ENCODE measurements at regions not wholly inside any gene's neighbourhood (a gene's known extent, or its start where the extent isn't known, plus 50 kb on each side); places are given as distances from the start of the nearest gene placed in this dataset.

DNA sequence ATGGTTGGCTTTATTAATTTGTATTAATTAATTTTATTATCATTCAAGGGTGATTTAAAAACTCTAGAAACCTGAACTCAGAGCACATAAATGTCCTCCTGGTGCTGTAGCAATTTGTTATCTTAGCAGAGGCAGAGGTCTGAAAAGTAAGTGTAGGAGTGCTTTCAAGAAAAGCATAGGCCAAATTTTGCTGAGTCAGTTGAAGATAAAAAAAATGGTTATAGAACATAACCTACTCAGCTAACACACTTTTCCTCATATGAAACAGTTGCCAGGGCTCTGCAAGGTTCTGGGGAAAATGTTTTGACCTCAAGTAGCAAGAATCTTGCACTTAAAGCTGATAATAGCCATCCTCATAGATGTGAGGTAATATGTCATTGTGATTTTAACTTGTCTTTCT, 53.5 kb upstream of the CHODL start:
- FAIRE-seq (no peak), DNase-seq (ENCODE audit: insufficient read length, low spot score) (no peak)

DNA sequence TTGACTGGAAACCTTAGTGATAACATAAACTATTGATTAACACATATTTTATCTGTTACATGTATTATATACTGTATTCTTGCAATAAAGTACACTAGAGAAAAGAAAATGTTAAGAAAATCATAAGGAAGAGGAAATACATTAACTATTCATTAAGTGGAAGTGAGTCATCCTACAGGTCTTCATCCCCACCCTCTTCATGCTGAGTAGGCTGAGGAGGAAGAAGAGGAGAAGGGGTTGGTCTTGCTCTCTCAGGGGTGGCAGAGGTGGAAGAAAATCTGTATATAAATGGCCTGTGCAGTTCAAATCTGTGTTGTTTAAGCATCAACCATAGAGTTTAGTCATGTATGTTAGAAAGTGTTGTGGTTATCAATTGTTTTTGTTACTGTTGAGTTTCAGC, 66.1 kb upstream of the CHODL start:
- DNase-seq (ENCODE audit: insufficient read length, low spot score) (no peak), FAIRE-seq (no peak)

DNA sequence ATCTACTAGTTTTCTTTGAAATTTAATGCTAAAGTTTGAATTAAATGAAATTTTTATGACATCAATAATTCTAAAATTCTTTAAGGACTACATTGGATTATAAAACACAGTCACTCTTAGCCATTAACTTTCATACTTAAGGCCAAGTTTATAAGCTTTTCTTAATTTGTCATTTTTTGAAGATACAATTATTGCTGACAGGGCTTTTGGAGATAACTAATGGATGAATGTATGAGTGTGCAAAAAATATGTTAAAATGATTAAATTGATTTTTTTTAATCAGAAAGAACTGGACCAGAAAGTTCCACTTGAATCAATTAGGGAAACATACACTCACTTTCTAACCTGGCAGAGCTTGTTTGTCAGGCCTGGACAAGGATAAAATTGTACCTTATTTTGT, 70.3 kb upstream of the CHODL start:
- FAIRE-seq = no peak

DNA sequence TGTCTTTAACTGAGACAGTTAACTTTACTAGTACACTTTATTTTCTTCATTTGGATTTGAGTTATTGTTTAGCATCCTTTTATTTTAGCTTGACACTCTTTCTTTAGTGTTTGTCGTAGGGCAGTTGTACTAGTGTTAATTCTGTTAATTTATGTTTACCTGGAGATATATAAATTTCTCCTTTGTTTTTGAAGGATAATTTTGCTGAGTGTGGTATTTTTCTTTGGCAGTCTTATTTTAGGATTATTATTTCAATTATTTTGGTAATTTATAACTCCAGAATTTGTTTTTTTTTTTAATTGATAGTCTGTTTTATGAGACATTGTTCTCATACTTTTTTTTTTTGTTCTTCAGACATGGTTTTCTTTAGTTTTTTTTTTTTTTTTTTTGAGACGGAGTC, 73.8 kb upstream of the CHODL start:
- DNase-seq (ENCODE audit: insufficient read length, low spot score) = no peak
- no peak for FAIRE-seq

More for the DNA sequence above, 70.3 kb upstream of the CHODL start:
- DNase-seq (ENCODE audit: insufficient read length, low spot score) = no peak

DNA sequence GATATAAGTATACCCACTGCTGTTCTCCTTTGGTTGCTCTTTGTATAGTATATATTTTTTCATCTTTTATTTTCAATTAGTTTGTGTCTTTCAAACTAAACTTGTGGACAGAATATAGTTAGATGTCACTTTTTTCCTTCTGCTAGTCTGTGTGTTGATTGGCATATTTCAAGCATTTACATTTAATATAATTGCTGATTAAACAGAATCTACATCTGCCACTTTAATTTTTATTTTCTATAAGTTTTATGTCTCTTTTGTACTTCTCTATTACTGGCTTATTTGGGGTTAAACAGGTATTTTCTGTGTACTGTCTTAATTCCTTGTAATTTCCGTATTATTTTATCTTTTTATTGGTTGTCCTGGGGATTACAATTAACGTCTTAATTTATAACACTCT, 74.4 kb upstream of the CHODL start:
- no peak for DNase-seq (ENCODE audit: insufficient read length, low spot score)
- FAIRE-seq = no peak

DNA sequence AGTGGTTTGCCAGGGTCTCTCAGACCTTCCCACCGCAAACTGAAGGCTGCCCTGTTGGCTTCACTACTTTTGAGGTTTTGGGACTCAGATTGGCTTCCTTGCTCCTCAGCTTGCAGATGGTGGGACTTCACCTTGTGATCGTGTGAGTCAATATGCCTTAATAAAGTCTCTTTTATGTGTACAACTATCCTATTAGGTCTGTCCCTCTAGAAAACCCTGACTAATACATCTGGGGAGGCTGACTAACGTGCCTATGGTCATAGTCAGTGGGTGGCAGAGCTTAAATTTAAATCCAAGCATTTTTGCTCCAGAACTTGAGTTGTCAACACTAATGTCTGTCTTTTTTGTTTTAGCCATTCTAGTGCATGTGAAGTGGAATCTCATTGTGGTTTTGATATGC, 76.5 kb upstream of the CHODL start:
- no peak for DNase-seq (ENCODE audit: insufficient read length, low spot score)
- no peak for FAIRE-seq

DNA sequence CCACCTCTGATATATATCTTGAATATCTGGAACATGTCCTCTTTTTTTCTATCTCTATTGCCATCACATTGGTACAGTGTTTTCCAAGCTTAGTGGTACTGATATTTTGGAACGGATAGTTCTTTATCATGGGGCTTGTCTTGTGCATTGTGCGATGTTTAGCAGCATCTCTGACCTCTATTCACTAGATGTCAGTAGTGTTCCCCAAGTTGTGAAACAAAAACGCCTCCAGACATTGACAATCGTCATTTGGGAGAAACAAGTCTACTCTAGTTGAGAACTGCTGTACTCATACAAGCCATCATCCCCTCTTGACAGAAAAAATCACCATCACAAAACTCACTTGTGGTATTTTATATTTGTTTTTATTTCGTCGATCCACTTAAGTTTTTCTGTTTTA, 79.7 kb upstream of the CHODL start:
- FAIRE-seq (no peak), DNase-seq (ENCODE audit: insufficient read length, low spot score) (no peak)

DNA sequence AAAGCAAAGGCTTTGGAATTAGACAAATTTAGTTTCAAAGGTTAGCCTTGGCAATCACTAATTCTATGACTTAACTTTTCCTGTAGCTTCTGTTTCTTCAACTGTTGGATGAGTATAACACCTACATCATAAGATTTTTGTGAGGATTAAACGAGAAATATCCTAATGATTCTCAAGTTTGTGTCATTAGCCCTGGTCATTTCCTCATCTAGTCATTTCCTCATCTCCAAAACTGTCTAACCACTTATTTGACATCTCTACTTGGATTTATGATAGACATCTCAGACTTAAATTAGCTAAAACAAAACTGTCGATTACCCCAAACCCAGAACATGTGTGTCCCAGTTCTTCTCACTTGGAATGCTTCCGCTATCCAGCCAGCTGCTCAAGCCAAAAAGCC, 80.2 kb upstream of the CHODL start:
- FAIRE-seq = no peak

DNA sequence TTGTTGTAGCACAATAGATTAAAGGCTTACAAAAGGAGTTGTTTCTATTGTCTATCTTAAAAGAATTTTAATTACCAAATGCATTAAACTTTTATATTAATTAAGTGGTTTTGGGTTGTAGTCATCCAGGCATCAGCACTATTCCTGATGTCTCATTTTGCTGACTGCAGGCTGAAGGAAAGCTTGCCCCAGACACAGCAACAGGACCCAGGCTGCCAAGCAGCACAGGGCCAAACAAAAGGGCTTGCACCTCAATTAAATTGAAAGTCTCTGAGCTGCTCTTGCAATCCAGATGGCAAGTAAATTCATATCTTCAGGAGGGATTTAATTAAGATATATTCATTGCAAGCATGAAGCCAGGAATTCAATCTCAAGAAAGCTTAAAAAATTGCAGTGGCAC, 80.7 kb upstream of the CHODL start:
- DNase-seq (ENCODE audit: insufficient read length, low spot score) = no peak

More for the DNA sequence above, 80.2 kb upstream of the CHODL start:
- DNase-seq (ENCODE audit: insufficient read length, low spot score) = no peak

DNA sequence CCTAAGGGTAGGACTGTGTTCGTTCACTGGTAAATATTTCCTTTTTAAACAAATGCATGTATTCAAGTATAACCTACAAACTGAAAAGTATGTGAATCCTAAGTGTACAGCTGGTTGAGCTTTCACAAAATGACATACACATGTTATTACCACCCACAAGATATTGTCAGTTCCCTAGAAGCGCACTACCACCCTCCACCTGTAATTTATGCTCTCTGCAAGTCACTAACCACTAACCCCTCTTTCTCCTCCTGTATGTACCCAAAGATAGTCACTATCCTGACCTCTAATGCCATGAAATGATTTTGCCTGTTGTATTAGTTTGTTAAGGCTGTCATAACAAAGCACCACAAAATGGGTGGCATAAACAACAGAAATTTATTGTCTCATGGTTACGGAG, 82.8 kb upstream of the CHODL start:
- DNase-seq (ENCODE audit: insufficient read length, low spot score) (no peak), FAIRE-seq (no peak)

More for the DNA sequence above, 80.7 kb upstream of the CHODL start:
- no peak for FAIRE-seq

DNA sequence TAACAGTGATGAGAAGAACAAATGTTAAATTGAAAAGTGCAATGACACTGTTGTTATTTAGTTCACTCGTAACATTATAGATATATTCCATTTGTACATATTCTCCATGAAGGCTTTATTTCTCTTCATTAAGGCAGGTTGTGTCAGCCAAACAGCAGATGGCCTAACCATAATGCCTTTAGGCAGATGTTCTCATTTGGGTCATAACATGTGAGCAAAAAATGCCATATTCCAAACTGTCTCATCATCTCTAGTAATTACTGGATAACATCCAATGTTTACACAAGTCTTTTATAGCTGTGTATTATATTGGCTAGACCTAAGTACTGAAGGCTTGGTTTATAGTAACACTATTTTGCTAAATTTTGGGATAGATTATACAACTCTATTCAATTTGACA, 87.2 kb upstream of the CHODL start:
- no peak for DNase-seq (ENCODE audit: insufficient read length, low spot score)
- no peak for FAIRE-seq

DNA sequence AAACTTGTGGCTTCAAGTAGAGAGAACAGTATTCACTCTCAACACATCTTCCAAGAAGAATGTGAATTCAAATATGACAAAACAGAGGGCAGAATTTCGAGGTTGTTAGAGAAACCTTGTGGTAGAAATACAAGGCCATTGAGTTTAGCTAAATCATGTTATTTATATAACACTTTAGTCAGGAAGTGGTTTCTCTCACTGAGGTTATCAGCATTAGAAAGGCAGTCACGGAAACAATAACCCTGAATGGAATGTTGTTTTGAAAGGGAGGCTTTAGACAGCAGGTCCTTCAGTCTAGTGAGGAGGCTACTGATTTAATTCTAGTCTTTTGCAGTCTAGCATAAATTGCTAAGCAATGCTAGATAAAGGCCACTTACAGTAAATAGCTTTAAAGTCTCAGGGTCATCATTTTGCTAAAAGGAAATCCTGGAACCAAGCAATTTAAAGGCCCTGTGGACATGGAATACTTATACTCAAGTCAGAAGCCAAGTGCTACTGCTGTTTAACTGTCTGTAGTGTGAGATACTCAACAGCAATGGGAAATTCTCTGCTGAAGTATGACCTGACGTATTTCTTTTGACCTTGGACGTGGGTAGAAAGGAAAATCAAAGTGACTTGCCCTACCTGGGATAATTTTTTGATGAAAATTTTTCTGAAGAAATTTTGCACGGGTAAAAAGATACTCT, 89.0 kb upstream of the CHODL start:
- peak; percentile 22 for DNase-seq (ENCODE audit: insufficient read length, low spot score)
- FAIRE-seq = no peak

DNA sequence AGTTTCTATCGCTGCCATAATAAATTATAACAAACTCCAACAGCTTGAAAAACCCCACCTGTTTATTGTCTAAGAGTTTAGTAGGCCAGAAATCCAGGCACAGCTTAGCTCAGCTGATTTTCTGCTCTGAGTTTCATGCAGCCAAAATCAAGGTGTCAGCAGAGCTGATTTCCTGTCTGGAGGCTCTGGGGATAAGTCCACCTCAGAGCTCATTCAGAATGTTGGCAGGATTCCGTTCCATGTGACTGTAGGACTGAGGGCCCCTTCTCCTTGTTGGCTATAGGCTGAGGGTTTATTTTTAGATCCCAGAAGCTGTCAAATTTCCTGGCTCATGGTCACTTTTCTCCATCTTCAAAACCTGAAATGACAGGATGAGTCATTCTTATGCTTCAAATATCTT, 91.6 kb upstream of the CHODL start:
- DNase-seq (ENCODE audit: insufficient read length, low spot score) (no peak), FAIRE-seq (no peak)

DNA sequence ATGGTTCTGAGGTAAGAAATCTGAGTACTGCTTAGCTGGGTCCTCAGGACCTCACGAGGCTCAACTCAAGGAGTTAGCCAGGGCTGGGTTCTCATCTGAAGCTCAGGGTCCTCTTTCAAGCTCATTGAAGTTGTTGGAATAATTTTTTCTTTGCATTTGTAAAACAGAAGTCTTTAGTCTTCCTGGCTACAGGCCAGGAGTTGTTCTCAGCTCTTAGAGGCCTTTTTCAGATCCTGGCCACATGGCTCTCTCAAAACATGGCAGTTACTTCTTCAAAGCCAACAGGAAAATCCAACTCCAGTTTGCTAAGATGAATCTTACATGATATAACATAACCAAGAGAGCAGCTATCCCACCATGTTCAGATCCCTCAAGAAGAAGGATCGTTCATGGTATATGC, 92.3 kb upstream of the CHODL start:
- no peak for DNase-seq (ENCODE audit: insufficient read length, low spot score)
- FAIRE-seq = no peak

DNA sequence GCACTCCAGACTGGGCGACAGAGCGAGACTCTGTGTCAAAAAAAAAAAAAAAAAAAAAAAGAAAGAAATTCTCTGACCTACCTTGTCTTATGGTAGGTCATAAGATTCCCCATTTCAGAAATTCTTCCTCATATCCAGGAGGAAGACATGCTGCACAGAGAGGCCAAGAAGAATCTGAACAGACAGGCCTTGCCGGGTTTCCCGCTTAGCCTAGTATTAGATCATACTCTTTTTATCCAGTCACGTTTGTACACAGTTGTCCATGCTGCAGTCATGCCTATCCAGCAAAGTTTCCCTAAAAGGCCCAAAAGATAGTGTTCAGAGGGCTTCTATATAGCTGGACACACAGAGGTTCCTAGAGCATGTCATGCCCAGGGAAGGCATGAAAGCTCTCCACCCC, 93.6 kb upstream of the CHODL start:
- no peak for FAIRE-seq

DNA sequence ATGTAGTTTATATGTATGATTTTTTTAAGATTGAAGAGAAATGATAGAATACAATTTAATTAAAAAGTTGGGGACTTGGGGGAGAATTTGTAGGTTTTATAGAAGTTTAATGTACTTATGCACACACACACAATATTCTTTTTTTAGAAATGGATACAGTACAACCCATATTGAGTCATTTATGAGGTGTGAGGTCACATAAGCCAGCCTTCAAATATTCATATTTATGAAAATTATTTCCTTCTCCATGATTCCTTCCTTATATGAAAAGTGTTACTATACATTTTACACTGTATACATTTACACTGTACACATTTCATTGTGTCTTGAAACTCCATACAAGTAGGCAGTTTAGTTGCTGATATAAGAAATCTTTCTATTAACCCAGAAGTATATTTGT, 96.2 kb upstream of the CHODL start:
- no peak for FAIRE-seq
- DNase-seq (ENCODE audit: insufficient read length, low spot score) = no peak

More for the DNA sequence above, 93.6 kb upstream of the CHODL start:
- DNase-seq (ENCODE audit: insufficient read length, low spot score) = no peak

DNA sequence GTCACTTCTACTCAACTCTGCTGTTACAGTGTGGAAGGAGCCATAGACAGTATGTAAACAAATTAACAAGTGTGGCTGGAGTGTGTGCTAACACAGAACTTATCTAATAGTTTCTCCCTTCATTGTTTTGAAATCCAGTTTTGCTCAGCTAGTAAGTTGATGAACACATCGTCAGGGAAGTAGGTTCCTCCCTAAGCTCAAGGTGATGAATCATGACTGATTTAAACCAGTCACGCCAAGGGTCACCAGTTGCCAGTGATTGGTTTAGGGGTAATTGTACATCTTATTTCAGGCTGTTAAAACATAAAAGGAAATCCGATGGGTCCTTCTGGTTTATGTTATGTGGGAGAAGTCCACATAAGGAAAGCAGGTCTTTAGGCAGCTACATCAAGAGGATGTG, 97.0 kb upstream of the CHODL start:
- FAIRE-seq (no peak), DNase-seq (ENCODE audit: insufficient read length, low spot score) (no peak)

DNA sequence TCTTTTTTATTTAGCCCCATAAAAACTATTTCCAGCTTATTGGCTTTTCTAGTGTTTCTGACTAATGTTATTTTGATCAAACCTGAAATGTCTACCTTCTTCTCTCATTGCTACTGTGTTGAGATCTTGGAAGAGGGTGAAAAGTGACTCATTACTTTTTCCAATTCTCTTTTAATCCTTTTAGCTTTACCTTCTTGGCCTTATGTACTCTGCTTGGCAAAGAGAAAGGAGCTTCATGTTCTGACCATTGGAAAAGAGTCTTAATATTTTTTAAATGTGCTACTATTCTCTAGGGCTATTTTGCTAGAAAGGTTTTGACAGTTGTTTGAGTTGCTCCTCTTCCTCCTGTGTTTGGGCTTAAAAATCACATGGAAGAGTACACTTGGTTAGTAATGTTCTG, 97.8 kb upstream of the CHODL start:
- FAIRE-seq = no peak
- no peak for DNase-seq (ENCODE audit: insufficient read length, low spot score)

DNA sequence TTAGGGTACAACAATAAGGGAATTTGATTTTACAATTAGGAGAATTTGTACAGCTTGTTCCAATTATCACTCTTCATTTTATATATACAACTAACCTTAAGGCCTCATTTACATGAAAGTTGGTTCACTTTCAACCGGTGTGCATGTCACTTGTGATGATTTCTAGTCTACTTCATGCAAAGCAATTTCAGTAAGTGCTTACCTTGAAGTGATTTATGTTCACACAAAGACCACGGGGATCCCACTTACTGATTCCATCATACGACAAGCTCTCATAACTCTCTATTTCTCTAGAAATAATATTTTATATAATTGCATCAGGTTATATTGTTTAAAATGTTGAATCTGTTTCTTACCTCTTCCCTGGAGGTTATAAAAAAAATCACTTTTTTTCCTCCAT, 100.3 kb upstream of the CHODL start:
- FAIRE-seq (no peak), DNase-seq (ENCODE audit: insufficient read length, low spot score) (no peak)

DNA sequence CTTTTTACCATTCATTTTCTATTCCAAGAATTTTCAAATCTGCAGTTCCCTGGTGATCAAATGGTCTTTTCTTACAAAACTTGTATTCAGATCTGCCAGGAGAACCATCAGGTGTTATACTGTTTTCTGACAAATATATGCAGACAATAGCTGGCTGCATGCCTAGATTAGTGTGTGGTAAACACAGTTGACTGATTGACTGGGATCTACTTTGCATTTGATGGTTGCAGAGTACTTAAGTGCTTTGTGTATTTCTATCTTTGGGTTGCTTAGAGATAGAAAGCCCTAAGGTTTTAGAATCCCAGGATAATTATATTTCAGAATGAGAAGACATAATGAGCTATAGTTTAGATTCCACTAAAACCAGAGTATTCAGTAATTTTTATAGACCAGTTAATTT, 102.0 kb upstream of the CHODL start:
- no peak for DNase-seq (ENCODE audit: insufficient read length, low spot score)
- FAIRE-seq = no peak

DNA sequence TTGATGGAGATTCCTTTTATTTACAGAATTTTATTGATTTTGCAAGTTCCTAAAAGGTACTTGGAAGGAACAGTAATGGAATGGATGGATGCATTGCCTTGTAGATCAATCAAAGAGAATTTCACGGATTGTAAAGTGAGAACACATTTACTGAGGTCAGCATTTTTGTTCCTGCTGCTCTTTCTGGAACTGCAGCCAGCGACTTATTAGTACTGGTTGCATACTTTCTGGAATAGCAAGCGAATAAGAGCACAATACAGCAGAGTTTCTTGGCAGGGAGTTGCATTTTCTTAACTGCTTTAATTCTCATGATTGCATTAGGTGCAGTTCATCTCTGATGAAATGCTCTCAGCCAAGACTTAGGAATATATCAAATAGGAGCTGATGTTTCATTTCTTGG, 106.1 kb upstream of the CHODL start:
- DNase-seq (ENCODE audit: insufficient read length, low spot score) = no peak
- no peak for FAIRE-seq

DNA sequence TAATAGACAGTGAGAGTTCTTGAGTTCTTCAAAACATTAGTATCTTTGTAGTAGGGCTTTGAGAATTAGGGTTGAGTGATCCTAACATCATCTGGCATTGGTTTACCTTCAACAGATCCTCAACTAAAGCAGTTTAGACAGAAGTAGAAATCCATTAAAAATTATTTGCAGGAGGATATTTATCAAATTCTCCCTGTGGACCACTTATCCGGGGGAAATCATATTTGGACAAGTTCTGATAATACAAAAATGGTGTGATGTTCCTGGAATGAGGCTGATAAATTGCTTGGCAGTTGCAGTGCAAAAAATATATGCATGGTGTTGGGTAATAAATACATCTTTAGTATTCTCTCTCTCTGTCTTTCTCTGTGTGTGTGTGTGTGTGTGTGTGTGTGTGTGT, 115.1 kb upstream of the CHODL start:
- FAIRE-seq = no peak
- DNase-seq (ENCODE audit: insufficient read length, low spot score) = no peak

DNA sequence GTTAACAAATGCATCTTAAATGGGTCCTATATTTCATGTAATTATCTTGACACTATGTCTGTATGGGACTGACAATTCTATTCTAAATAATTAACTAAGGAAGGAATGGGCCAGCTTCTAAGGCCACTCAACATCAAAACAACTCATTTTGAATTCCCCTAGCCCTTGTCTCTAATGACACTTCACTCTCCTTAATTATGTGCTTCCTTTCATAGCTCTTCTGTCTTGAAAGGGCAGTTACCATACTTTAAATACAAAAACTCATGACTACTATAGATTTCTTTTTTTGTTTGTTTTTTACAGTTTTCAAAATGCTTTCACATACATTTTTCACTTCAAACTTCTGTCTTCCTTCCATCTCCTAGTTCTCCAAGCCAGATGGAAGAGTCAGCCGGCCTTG, 126.1 kb upstream of the CHODL start:
- DNase-seq (ENCODE audit: insufficient read length, low spot score) (no peak), FAIRE-seq (no peak)
